A549 (cell line): ENCODE measurements at regions not wholly inside any gene's neighbourhood (a gene's known extent, or its start where the extent isn't known, plus 50 kb on each side); places are given as distances from the start of the nearest gene placed in this dataset.

Experiments used
- ATAC-seq, 2 experiments: fragments of 200-7000 bp in 1 of 2; fragments of >200 bp in 1 of 2; cut with Nextera tagmentation in 1 of 2; cut with Tn5 transposase in 1 of 2; 3 replicates each; pipeline versions ENCODE4 v1.8.0 to v1.9.1; 2018 to 2020; ENCODE audit warnings: mild to moderate bottlenecking in 1 of 2, moderate library complexity in 1 of 2
- CTCF ChIA-PET: fragments of 300-600 bp; sonication (Branson Sonifier 250); formaldehyde crosslinking; extraction: SDS; loops from one replicate; lab custom pipeline; 2021; ENCODE audit warnings: antibody characterized with exemption, inconsistent platforms; lab: Yijun Ruan, JAX
- POLR2A ChIA-PET: fragments of 350-600 bp; formaldehyde crosslinking; extraction: SDS; loops from one replicate; lab custom pipeline; 2021; ENCODE audit warnings: antibody characterized with exemption, inconsistent platforms; lab: Yijun Ruan, JAX
- DNase-seq, 2 experiments: peaks; one replicate each; pipeline versions ENCODE4 v3.0.0 to v3.0.0-alpha.2; 2011 to 2016; ENCODE audit warnings: low read depth in 1 of 2, low spot score in 1 of 2
- FAIRE-seq: peaks from 2 replicates; lab custom pipeline; 2011; peaks lifted over from hg19 to GRCh38; lab: Jason Lieb, UNC
- H3K27ac ChIP-seq, 2 experiments: fragments of >200 bp; sonication (Bioruptor Twin); formaldehyde crosslinking; 3 replicates each; pipeline ENCODE4 v1.5.1; 2016 to 2017
- H3K4me1 ChIP-seq: fragments of >200 bp; sonication (Bioruptor Twin); formaldehyde crosslinking; 3 replicates; pipeline ENCODE4 v1.6.1; 2016
- H3K4me2 ChIP-seq: fragments of >200 bp; sonication (Bioruptor Twin); formaldehyde crosslinking; 3 replicates; pipeline ENCODE4 v1.6.1; 2016
- H3K4me3 ChIP-seq: fragments of >200 bp; sonication (Bioruptor Twin); formaldehyde crosslinking; 3 replicates; pipeline ENCODE4 v1.5.1; 2016
- H3K9me3 ChIP-seq: fragments of >200 bp; sonication (Bioruptor Twin); formaldehyde crosslinking; 3 replicates; pipeline ENCODE4 v1.6.1; 2016
- BHLHE40 ChIP-seq: IDR thresholded peaks from 2 replicates; pipeline ENCODE4 v1.6.1; 2012; ENCODE audit warnings: low read depth, low read length, inconsistent platforms
- CBX2 ChIP-seq: fragments of 200-600 bp; sonication (generic); IDR thresholded peaks from 2 replicates; pipeline ENCODE4 v1.6.1; 2016; ENCODE audit warnings: low read depth, mild to moderate bottlenecking, borderline replicate concordance
- CHD2 ChIP-seq: fragments of 150-350 bp; IDR thresholded peaks from 2 replicates; pipeline ENCODE4 v1.6.1; 2014; ENCODE audit warnings: low read length; ENCODE audit not compliant: partially characterized antibody
- EP300 ChIP-seq, 2 experiments: fragments of >200 bp; sonication (Bioruptor Twin); formaldehyde crosslinking; IDR thresholded peaks; 2 replicates in 1 of 2; 3 replicates in 1 of 2; pipeline ENCODE4 v1.6.1; 2016 to 2017
- ESRRA ChIP-seq: fragments of 150-350 bp; IDR thresholded peaks from 2 replicates; pipeline ENCODE4 v1.6.1; 2014; ENCODE audit warnings: mild to moderate bottlenecking, low read length, borderline replicate concordance
- GATA3 ChIP-seq: IDR thresholded peaks from 2 replicates; pipeline ENCODE4 v1.6.1; 2012; ENCODE audit warnings: borderline replicate concordance
- HMGXB4 ChIP-seq: fragments of 250-450 bp; sonication (Bioruptor Pico); IDR thresholded peaks from 2 replicates; pipeline ENCODE4 v1.5.0; 2021; ENCODE audit warnings: mild to moderate bottlenecking, moderate library complexity, borderline replicate concordance
- HOXB13 ChIP-seq: fragments of 250-450 bp; sonication (Bioruptor Pico); IDR thresholded peaks from 2 replicates; pipeline ENCODE4 v1.5.0; 2020; ENCODE audit warnings: low read depth, mild to moderate bottlenecking, moderate library complexity
- HOXB5 ChIP-seq: fragments of 250-450 bp; sonication (Bioruptor Pico); IDR thresholded peaks from 2 replicates; pipeline ENCODE4 v1.5.0; 2020; ENCODE audit warnings: mild to moderate bottlenecking, moderate library complexity
- JUNB ChIP-seq: fragments of >200 bp; sonication (Bioruptor Twin); formaldehyde crosslinking; IDR thresholded peaks from 2 replicates; pipeline ENCODE4 v1.6.1; 2016
- KDM5A ChIP-seq: fragments of 200-600 bp; sonication (generic); IDR thresholded peaks from 2 replicates; pipeline ENCODE4 v1.6.1; 2016; ENCODE audit warnings: antibody characterized with exemption, mild to moderate bottlenecking
- MYC ChIP-seq: IDR thresholded peaks from 2 replicates; pipeline ENCODE4 v1.6.1; 2012; ENCODE audit warnings: mild to moderate bottlenecking, inconsistent platforms, low read length, improper control_type of control experiment, borderline replicate concordance
- NR3C1 ChIP-seq: fragments of >200 bp; sonication (Bioruptor Twin); formaldehyde crosslinking; IDR thresholded peaks from 3 replicates; pipeline ENCODE4 v1.6.1; 2017
- POLR2A ChIP-seq: IDR thresholded peaks from 2 replicates; pipeline ENCODE4 v1.6.1; 2012; ENCODE audit warnings: mild to moderate bottlenecking, low read length
- RAD21 ChIP-seq, 2 experiments: fragments of >200 bp in 1 of 2; sonication (Bioruptor Twin) in 1 of 2; formaldehyde crosslinking in 1 of 2; IDR thresholded peaks in 1 of 2; conservative IDR thresholded peaks in 1 of 2; 2 replicates in 1 of 2; 3 replicates in 1 of 2; pipeline ENCODE4 v1.6.1; 2012 to 2018; ENCODE audit warnings: inconsistent platforms in 1 of 2
- SREBF2 ChIP-seq: fragments of 450-650 bp; IDR thresholded peaks from 2 replicates; pipeline ENCODE4 v1.6.1; 2014; ENCODE audit warnings: mild to moderate bottlenecking, moderate library complexity
- TFCP2L1 ChIP-seq: fragments of 250-450 bp; sonication (Bioruptor Pico); IDR thresholded peaks from 2 replicates; pipeline ENCODE4 v1.5.0; 2021; ENCODE audit warnings: mild to moderate bottlenecking
- ZC3H11A ChIP-seq: fragments of 450-650 bp; IDR thresholded peaks from 2 replicates; pipeline ENCODE4 v1.6.1; 2014; ENCODE audit warnings: antibody characterized with exemption, mild to moderate bottlenecking
- ZFP36 ChIP-seq: fragments of 450-650 bp; IDR thresholded peaks from 2 replicates; pipeline ENCODE4 v1.6.1; 2014; ENCODE audit warnings: borderline replicate concordance; ENCODE audit not compliant: partially characterized antibody
- ZNF302 ChIP-seq: fragments of 250-450 bp; sonication (Bioruptor Pico); IDR thresholded peaks from 2 replicates; pipeline ENCODE4 v1.9.0; 2021; ENCODE audit warnings: inconsistent platforms, mild to moderate bottlenecking, moderate library complexity
- whole genome bisulfite sequencing: methylation state at CpG from one replicate; pipeline ENCODE4 v1.1.6; 2017; ENCODE audit errors: missing lambda C conversion rate; 5-methylcytosine and 5-hydroxymethylcytosine counted together

DNA sequence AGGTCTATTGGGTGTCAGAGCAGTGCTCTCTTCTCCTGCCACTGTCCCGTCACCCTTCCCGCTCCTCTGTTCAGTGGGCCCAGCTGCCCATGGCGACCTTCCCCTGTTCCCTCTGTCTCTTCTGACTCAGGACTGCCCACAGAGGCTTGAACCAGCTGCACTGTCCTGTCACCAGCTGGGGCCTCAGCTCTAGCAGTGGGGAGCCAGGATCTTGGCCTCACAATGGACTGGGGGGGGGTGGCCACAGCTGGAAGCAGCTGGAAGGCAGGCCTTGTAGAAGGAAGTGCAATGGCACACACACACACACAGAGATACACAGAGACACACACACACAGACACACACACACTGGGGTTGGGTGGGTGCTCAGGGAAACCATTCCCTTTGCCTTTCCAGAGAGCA lies 114.0 kb upstream of the PJA1 start:
- Histone ChIP-seq H3K4me1 (no peaks in the 10 kb centered on the region), H3K9me3 (no peaks in the 10 kb centered on the region), H3K27ac (no peak overlapping the region), H3K4me3 (no peak overlapping the region), H3K4me2 (no peak overlapping the region)
- ATAC-seq: no peak
- TF ChIP-seq NR3C1 (no peak), HMGXB4 (CRISPR knock-in tag) (no peak), SREBF2 (no peak), ZC3H11A (no peak), JUNB (no peak), POLR2A (no peak)
- ChIA-PET CTCF (interaction anchor here (1.5 to 14.2 kb wide), 4 partner anchors 57 to 450 kb away, joined by 4 to 91 read pairs (median 4); partner anchors contain the start of gene EFNB1), POLR2A (no interaction called here)
- DNase-seq: no peak
- WGBS: 71% methylated on average over 3 of the region's 3 CpGs
- FAIRE-seq: no peak

- TF ChIP-seq HOXB5 (CRISPR knock-in tag): no peak
- no peak for TF ChIP-seq HOXB13 (CRISPR knock-in tag)
- TF ChIP-seq MYC: no peak
- TF ChIP-seq ZNF302 (CRISPR knock-in tag): no peak
- no peak for TF ChIP-seq RAD21 (conservative IDR thresholded peaks at IDR 0.05 in 1 of 2, IDR thresholded peaks at IDR 0.05 in 1 of 2)
- TF ChIP-seq NR3C1: no peak
- TF ChIP-seq GATA3: no peak
- TF ChIP-seq EP300 (IDR thresholded peaks at IDR 0.05): no peak
- TF ChIP-seq KDM5A: no peak
- CTCF ChIA-PET: interaction anchor here (2.0 kb wide), 1 partner anchor 57 kb away, joined by 5 read pairs; no protein-coding TSS in a partner anchor
- ATAC-seq: no peak
Measured at GRCh38 chrX:69278031-69278687, 112.9 kb upstream of the PJA1 start.

DNA sequence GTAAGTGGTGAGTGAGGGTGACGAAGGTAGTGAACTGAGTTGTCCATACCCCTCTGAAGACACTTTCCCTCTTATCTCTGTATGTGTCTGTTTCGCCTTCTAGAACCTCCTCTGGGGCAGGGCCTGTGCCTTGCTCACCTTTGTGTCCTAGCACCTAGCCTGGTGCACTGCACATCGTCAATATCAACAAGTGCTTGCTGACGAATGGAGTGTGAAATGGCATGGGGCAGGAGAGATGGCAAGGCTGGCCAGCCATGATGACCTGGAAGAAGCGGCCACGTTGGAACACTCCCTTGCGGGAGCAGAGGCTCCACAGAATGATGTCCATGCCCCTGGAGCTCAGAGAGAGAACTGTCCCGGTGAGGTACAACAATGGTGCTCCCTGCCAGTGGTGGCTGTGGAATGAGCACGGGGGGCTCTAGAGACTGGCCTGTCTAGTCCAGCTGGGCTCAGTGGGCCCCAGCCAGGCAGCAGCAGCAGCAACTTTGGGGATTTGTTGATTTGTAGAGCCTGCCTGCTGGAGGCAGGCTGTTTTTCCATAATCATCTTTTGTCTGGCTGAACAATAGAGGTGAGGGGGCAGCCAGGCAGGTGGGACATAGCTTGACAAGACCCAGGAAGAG lies 112.2 kb upstream of the PJA1 start:
- no peak for TF ChIP-seq CBX2
- no peak for TF ChIP-seq CHD2
- no peak for TF ChIP-seq BHLHE40
- FAIRE-seq (no peak), ATAC-seq (no peak), DNase-seq (no peak)
- WGBS: 76% methylated on average over 9 of the region's 9 CpGs
- no peak overlapping the region for H3K27ac ChIP-seq
- H3K9me3 ChIP-seq: no peaks in the 10 kb centered on the region
- no peaks in the 10 kb centered on the region for H3K4me1 ChIP-seq
- CTCF ChIA-PET: interaction anchor here (2.0 kb wide), 1 partner anchor 56 kb away, joined by 5 read pairs; no protein-coding TSS in a partner anchor
- POLR2A ChIA-PET: no interaction called here
- H3K4me2 ChIP-seq: no peak overlapping the region
- H3K4me3 ChIP-seq: no peak overlapping the region

More at GRCh38 chrX:69278031-69278687, 112.9 kb upstream of the PJA1 start:
- no peak overlapping the region for H3K4me3 ChIP-seq
- H3K27ac ChIP-seq: no peak overlapping the region
- 80% methylated on average over 16 of the region's 16 CpGs for WGBS
- no peak for DNase-seq
- POLR2A ChIA-PET: no interaction called here
- H3K9me3 ChIP-seq: no peaks in the 10 kb centered on the region
- no peaks in the 10 kb centered on the region for H3K4me1 ChIP-seq
- FAIRE-seq: no peak
- H3K4me2 ChIP-seq: no peak overlapping the region

DNA sequence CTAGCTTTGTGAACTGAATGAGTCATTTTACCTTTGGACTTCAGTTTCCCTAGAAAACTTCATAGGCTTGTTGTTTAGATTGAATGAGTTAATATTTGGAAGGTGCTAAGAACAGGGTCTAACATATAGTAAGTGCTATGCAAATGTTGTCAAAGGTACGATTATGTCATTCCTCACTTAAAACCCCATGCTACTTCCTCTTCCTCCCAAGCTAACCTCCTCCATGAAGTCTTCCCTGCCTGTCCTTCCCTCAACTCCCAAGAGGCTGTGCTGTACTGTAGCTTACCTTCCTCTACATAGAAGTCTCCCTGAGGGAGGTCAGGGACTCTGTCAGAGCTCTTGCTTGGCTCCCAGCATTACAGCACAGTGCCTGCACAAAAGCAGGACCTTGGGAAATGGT lies 103.4 kb upstream of the PJA1 start:
- H3K4me3 ChIP-seq: no peak overlapping the region
- POLR2A ChIA-PET: no interaction called here
- H3K27ac ChIP-seq: no peak overlapping the region
- ATAC-seq: peak in 1 of 2 experiments; percentile 34; a peak in 1 of 6 replicates
- peak; percentile 90 for FAIRE-seq
- CTCF ChIA-PET: interaction anchor here (1.6 kb wide), 1 partner anchor 47 kb away, joined by 4 read pairs; no protein-coding TSS in a partner anchor
- no peaks in the 10 kb centered on the region for H3K9me3 ChIP-seq
- WGBS: 0% methylated on average over 1 of the region's 1 CpG
- DNase-seq: peak in 1 of 2 experiments; percentile 10
- peaks cover 6% of the 10 kb centered on the region; the same call in 2 of the 3 replicates for H3K4me1 ChIP-seq
- H3K4me2 ChIP-seq: no peak overlapping the region
- TF ChIP-seq ZFP36 (peak; percentile 20), TFCP2L1 (CRISPR knock-in tag) (no peak), ESRRA (no peak)
